Activated naive CD4-positive, alpha-beta T cell treated with anti-CD3 and anti-CD28 coated beads, Interleukin-2, amount 10 ng/mL, durations not matched to agents 7 days and 5 days (primary cell): ENCODE measurements at regions not wholly inside any gene's neighbourhood (a gene's known extent, or its start where the extent isn't known, plus 50 kb on each side); places are given as distances from the start of the nearest gene placed in this dataset.

ENCODE experiments used
- CTCF ChIA-PET: fragments of 350-600 bp; sonication (Branson Sonifier 250); formaldehyde crosslinking; loops from one replicate; lab custom pipeline; 2021; ENCODE audit warnings: antibody characterized with exemption; lab: Charles Lee
- DNase-seq: peaks from one replicate; pipeline ENCODE4 v3.0.0-alpha.2; 2020
- H3K27ac Mint-ChIP-seq: one replicate; pipeline ENCODE4 v1.8.0; 2021; ENCODE audit warnings: mild to moderate bottlenecking, moderate library complexity, mixed read lengths
- H3K27me3 Mint-ChIP-seq: one replicate; pipeline ENCODE4 v1.8.0; 2021; ENCODE audit warnings: mild to moderate bottlenecking, mixed read lengths
- H3K36me3 Mint-ChIP-seq: one replicate; pipeline ENCODE4 v1.8.0; 2021; ENCODE audit warnings: mixed read lengths
- H3K4me1 Mint-ChIP-seq: one replicate; pipeline ENCODE4 v1.8.0; 2021; ENCODE audit warnings: mixed read lengths
- H3K4me3 Mint-ChIP-seq: one replicate; pipeline ENCODE4 v1.8.0; 2021; ENCODE audit warnings: mild to moderate bottlenecking, moderate library complexity, mixed read lengths
- H3K9me3 Mint-ChIP-seq: one replicate; pipeline ENCODE4 v1.8.0; 2021; ENCODE audit warnings: mixed read lengths

DNA sequence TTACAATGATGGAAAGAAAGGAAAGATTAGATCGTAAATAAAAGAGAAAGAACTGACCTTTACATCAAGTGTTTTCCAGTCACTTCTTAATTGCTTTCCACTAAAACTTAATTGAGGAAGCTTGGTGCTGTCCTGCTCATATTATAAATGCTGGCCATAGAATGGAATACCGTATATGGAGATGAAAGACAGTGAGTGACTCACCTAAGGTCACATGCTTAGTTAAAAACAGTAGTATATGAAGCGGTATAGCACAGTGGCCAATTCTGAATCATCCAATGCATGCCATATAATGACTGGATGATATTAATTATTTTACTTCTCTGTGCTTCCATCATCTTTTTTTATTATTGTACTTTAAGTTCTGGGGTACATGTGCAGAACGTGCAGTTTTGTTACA lies 482.4 kb upstream of the SGCD start:
- Mint-ChIP-seq H3K27ac (no peak overlapping the region), H3K27me3 (no peaks in the 10 kb centered on the region), H3K4me3 (no peak overlapping the region), H3K36me3 (no peaks in the 10 kb centered on the region), H3K9me3 (no peaks in the 10 kb centered on the region), H3K4me1 (no peaks in the 10 kb centered on the region)
- no peak for DNase-seq
- CTCF ChIA-PET = no interaction called here

DNA sequence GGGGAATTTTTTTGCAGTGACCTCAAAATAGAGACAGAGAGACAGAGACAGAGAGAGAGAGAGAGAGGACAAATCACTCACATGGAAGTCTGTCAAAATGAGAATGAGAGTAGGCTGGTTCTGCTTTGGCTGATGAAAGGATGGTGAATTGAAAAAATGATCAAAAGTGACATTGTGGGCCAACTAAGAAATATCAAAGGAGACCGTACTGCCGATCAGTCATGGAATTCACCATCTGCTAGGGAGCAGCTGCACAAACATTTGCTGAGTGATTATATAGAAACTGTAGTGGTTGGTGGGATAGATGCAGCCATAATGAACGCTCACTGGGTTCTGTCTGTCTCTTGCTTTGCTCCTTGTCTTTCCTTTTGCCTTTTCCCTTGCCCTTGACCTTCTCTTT lies 476.6 kb upstream of the SGCD start:
- DNase-seq = no peak
- H3K36me3 Mint-ChIP-seq = no peaks in the 10 kb centered on the region
- H3K4me3 Mint-ChIP-seq = no peak overlapping the region
- H3K9me3 Mint-ChIP-seq = no peaks in the 10 kb centered on the region
- CTCF ChIA-PET = no interaction called here
- no peaks in the 10 kb centered on the region for H3K27me3 Mint-ChIP-seq
- no peak overlapping the region for H3K27ac Mint-ChIP-seq
- no peaks in the 10 kb centered on the region for H3K4me1 Mint-ChIP-seq

DNA sequence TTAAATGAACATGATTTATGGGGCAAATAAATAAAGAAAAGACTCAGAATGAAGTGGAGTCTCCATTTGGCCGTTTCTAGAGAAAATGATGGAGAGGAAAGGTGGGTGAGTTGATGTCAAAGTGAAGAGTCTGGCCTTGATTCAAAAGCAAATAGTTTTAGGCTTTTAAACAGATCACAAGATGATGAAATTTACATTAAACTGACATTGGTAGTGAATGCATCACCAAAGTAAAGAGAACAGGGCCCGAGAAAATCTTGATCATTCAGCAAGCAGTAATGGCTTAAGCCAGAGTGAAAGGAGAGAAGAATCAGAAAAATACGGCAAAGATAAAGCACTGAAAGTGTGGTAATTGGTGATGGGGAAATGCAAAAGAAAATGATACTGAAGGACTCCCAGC lies 460.0 kb upstream of the SGCD start:
- H3K27me3 Mint-ChIP-seq = no peaks in the 10 kb centered on the region
- H3K36me3 Mint-ChIP-seq = no peaks in the 10 kb centered on the region
- no peak overlapping the region for H3K27ac Mint-ChIP-seq
- CTCF ChIA-PET = no interaction called here
- no peaks in the 10 kb centered on the region for H3K9me3 Mint-ChIP-seq
- no peaks in the 10 kb centered on the region for H3K4me1 Mint-ChIP-seq
- no peak for DNase-seq
- no peak overlapping the region for H3K4me3 Mint-ChIP-seq

DNA sequence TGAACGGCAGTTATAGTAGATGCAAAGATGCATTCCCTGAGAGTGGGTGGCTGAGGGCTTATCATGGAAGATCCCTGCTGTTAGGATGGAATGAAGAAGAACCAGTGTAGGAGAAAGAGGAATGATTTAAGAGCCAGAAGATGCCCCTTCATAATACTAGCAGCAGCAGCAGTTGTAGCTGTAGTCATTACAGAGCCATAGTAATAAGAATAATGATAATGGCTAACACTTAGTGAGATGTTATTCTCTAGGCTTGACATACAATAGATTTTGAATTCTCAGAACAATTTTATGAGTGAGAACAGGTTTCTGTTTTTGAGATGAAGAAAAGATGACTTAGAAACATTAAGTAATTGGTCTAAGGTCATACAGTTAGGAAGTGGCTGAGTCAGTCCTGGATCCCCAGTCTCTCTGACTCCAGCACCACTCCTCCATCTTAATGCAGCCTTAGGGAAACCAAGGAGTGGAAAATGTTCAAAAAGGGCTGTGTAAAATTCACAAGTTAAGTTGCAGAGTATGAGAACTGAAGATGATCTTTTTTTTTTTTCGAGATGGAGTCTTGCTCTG lies 459.4 kb upstream of the SGCD start:
- no peaks in the 10 kb centered on the region for H3K9me3 Mint-ChIP-seq
- H3K4me1 Mint-ChIP-seq = no peaks in the 10 kb centered on the region
- CTCF ChIA-PET = no interaction called here
- H3K4me3 Mint-ChIP-seq = no peak overlapping the region
- H3K27me3 Mint-ChIP-seq = no peaks in the 10 kb centered on the region
- DNase-seq = no peak
- H3K27ac Mint-ChIP-seq = no peak overlapping the region
- no peaks in the 10 kb centered on the region for H3K36me3 Mint-ChIP-seq

DNA sequence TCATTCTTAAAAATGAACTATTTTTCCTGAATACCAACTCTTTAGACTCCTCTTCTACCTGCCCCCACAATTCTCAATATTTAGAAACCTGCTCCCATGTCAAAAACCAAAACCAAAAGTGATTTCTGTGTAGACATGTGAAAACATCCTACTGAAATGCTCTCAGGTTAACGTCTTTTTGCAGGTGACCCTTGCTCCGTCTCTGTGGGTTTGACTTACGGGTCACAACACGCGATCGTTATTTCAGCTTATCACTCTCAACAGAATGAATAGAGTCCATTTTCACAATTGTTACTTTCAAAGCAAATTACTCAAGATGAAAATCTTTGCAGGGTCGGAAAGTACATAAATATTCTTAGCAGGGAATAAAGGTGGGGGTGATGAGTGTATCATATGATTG lies 456.3 kb upstream of the SGCD start:
- no peak for DNase-seq
- H3K4me3 Mint-ChIP-seq = no peak overlapping the region
- no peaks in the 10 kb centered on the region for H3K27me3 Mint-ChIP-seq
- no peaks in the 10 kb centered on the region for H3K4me1 Mint-ChIP-seq
- no peaks in the 10 kb centered on the region for H3K9me3 Mint-ChIP-seq
- H3K36me3 Mint-ChIP-seq = no peaks in the 10 kb centered on the region
- CTCF ChIA-PET = no interaction called here
- H3K27ac Mint-ChIP-seq = no peak overlapping the region

DNA sequence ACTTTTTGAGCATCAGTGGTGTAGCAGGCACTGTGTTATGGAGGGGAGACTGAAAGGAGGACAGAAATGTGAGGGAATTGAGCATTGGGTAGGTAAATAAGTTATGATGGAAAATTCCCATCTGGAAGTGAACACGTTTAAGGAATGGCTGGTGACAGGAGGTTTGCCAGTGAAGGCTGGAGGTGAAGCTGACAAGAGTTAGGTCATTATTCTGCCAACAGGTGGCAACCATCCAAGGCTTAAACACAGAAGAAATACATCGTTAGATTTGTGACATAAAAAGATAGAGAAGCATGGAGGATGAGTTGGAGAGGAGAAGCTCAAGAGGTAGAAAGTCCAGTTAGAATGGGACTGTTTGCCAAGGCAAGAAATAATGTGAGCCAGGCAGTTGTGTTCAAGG lies 455.3 kb upstream of the SGCD start:
- CTCF ChIA-PET = no interaction called here
- H3K27me3 Mint-ChIP-seq = no peaks in the 10 kb centered on the region
- no peaks in the 10 kb centered on the region for H3K4me1 Mint-ChIP-seq

DNA sequence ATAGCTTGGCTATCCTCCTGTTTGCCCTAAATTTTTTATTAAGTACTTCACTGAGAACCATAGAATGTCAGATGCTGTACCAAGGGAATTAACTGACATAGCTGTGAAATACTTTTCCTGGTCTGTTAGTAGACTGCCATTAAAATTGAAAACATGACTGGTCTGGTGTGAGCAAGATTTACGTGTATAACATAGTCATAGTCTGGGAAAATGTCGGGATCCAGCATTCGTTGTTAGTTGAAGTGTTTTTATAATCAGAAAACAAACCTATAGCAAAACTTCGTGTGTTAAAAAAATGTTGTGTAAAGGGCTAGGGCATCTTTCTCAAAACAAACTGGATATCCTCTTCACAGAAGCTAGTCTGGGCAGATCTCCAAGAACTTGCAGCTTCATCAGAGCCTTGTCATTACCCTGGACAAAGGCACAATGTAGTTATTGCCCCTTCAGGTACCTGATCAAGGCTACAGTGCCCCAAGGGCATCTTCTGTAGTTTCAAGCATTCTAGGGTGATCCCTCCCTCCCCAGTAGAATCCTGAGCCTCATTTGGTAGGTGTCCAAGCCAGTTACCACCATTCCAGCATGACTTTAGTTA lies 454.2 kb upstream of the SGCD start:
- no peak overlapping the region for H3K4me3 Mint-ChIP-seq
- no peaks in the 10 kb centered on the region for H3K9me3 Mint-ChIP-seq
- H3K27ac Mint-ChIP-seq = no peak overlapping the region
- H3K4me1 Mint-ChIP-seq = no peaks in the 10 kb centered on the region
- H3K27me3 Mint-ChIP-seq = no peaks in the 10 kb centered on the region
- CTCF ChIA-PET = no interaction called here
- no peak for DNase-seq
- H3K36me3 Mint-ChIP-seq = no peaks in the 10 kb centered on the region

More for the DNA sequence above, 455.3 kb upstream of the SGCD start:
- H3K36me3 Mint-ChIP-seq = no peaks in the 10 kb centered on the region
- no peak overlapping the region for H3K4me3 Mint-ChIP-seq
- H3K9me3 Mint-ChIP-seq = no peaks in the 10 kb centered on the region
- DNase-seq = no peak
- H3K27ac Mint-ChIP-seq = no peak overlapping the region

DNA sequence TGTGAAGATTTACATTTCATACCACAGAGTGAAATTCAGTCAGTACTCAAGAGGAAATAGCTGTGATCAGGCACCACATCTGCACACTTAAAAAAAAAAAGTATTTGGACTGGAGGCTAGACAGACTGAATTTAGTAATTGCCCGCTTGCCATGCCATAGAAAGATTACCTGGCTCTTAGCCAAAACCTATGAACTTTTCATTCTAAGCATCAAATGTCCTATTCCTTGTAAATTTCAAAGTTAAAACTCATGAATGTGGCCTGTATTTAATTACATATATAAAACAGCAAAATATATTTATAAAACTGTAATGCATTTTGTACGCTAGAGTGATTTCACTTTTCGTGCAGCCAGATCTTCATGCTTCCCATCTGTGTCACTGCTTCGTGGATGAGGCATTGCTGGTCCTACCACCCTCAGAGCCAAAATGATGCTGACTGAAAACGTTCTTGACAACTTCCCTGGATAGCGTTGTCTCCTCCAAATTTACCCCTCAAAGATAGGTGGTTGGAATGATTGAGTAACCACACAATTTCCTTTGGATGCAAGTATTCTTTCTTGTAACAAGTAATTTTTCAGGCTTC lies 447.9 kb upstream of the SGCD start:
- no peaks in the 10 kb centered on the region for H3K36me3 Mint-ChIP-seq
- H3K4me3 Mint-ChIP-seq = no peak overlapping the region
- no peak for DNase-seq
- H3K27ac Mint-ChIP-seq = no peak overlapping the region
- H3K27me3 Mint-ChIP-seq = no peaks in the 10 kb centered on the region
- CTCF ChIA-PET = no interaction called here
- no peaks in the 10 kb centered on the region for H3K9me3 Mint-ChIP-seq
- H3K4me1 Mint-ChIP-seq = no peaks in the 10 kb centered on the region

DNA sequence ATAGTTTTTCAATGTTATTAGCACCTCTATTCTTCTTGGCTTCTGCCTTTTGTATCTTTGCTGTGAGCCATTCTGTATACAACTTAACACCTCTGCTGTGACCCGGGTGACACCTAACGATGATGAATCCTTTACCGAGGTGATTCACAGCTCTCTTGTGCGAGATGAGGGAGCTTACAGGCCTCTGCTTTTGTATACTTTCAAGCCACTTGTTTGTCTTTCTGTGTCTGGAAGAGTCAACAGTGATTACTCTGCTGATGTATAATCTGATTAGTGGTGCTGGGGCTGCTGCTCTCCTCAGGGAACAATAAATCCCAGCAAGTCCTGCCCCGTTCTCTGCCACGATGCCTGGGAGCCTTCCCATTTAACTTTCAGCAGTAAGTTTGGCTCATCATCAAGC lies 442.9 kb upstream of the SGCD start:
- Mint-ChIP-seq H3K36me3 (no peaks in the 10 kb centered on the region), H3K4me1 (no peaks in the 10 kb centered on the region), H3K27ac (no peak overlapping the region), H3K4me3 (no peak overlapping the region), H3K9me3 (no peaks in the 10 kb centered on the region), H3K27me3 (no peaks in the 10 kb centered on the region)
- CTCF ChIA-PET = no interaction called here
- no peak for DNase-seq

DNA sequence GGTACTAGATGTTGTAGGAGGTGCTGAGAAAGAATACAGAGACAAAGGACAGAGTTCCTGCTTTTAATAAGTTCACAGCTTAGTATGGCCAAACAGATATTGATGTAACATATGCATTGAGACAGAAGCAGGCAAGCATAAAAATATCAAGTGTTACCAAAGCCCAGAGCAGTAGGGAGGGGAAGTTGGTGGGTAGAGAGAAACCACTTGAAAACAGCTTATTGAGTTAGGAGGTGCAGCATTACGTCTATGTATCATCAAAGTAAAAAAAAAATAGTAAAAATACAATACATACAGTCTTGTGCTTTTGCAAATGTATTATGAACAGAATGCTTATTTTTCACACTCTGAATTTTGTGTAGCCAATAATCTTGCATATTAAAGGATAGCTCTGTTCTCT lies 441.8 kb upstream of the SGCD start:
- Mint-ChIP-seq H3K4me1 (no peaks in the 10 kb centered on the region), H3K9me3 (no peaks in the 10 kb centered on the region), H3K4me3 (no peak overlapping the region), H3K27me3 (no peaks in the 10 kb centered on the region), H3K27ac (no peak overlapping the region), H3K36me3 (no peaks in the 10 kb centered on the region)
- CTCF ChIA-PET = no interaction called here
- no peak for DNase-seq

DNA sequence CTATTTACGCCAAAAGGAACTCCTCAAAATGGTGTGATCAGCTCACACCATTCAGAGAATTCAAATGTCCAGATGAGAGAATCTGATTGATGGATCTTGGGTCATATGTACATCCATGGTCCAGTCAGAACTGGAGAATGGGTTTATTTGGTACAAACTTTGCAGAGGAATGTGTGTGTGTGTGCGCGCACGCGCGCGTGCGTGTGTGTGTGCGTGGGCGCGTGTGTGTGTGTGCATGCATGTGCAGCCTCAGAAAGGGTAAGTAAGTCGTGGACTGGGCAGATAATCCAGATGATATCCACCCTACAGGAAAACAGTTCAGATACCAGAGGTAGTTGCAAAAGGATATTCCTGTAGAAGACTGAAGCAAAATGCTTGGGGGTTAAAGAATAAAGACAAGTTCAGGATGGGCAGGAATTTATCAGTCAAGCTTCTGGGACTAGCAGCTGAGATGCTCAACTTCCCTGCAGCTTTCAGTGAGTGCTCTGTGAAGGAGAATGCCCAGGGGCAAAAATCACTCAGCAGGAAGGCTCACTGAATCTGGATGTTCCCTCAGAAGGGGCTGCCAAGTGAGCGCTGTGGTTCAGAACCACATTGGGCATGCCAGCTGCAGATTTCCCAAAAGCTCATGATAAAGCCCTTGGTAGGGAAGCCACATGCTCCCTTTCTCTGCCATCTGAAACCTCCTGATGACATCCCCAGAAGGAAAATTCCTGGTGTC lies 440.5 kb upstream of the SGCD start:
- H3K9me3 Mint-ChIP-seq = no peaks in the 10 kb centered on the region
- H3K27me3 Mint-ChIP-seq = no peaks in the 10 kb centered on the region
- no peak overlapping the region for H3K4me3 Mint-ChIP-seq
- CTCF ChIA-PET = no interaction called here
- H3K4me1 Mint-ChIP-seq = no peaks in the 10 kb centered on the region
- H3K27ac Mint-ChIP-seq = no peak overlapping the region
- no peaks in the 10 kb centered on the region for H3K36me3 Mint-ChIP-seq
- no peak for DNase-seq

DNA sequence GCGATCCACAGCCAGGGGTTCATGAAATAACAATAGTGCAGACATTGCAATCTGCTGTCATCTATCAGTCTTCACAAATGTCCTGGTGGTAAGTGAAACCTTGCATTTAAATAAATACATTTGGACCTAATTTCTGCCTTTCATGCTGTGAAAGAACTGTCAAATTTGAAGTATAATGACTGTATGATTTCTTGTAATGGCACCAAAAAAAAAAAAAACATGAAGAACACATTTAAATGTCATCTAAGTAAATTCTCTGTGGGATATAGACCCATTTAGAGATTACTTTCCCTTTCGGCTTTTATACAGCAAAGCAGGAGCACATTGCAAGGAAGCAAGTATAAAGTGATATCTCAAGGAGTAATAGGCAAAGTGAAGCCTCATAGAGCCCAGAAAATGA lies 431.5 kb upstream of the SGCD start:
- Mint-ChIP-seq H3K9me3 (no peaks in the 10 kb centered on the region), H3K36me3 (no peaks in the 10 kb centered on the region), H3K4me1 (no peaks in the 10 kb centered on the region), H3K27me3 (no peaks in the 10 kb centered on the region), H3K27ac (no peak overlapping the region), H3K4me3 (no peak overlapping the region)
- DNase-seq = no peak
- CTCF ChIA-PET = no interaction called here

DNA sequence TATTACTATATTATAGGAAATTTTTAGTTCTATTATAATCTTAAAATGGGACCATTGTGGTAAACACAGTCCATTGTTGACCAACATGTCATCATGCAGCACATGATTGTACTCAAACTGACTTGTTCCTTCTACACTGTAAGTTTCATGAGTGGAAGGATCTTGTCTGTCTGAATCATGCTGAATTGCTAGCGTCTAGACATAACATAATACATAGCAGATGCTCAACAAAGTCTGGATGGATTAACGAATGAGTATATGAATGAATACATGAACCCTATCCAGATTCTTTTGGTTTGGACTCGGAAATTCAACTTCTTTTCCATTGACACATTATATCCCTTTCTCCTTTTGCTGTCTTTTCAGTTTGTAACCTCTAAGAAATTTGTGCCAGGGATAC lies 429.2 kb upstream of the SGCD start:
- no peak for DNase-seq
- Mint-ChIP-seq H3K4me3 (no peak overlapping the region), H3K27ac (no peak overlapping the region), H3K36me3 (no peaks in the 10 kb centered on the region), H3K27me3 (no peaks in the 10 kb centered on the region), H3K4me1 (no peaks in the 10 kb centered on the region), H3K9me3 (no peaks in the 10 kb centered on the region)
- CTCF ChIA-PET = no interaction called here

DNA sequence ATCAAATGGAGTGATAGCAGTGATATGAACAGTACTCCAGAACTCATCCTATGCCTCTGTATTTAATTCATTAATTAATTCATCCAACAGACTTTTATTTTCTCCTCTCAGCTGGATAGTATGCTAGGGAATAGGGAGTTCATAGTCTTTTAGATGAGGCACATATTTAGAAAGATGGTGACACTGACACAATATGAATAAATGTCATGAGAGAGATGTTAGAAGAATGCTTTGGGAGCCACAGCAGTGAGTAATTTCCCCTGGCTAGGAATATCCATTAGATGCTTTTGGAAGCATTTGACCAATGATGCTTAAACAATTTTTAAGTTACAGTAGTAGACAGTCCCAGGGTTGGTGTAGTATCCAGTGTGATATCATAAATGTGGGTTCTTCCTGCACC lies 428.7 kb upstream of the SGCD start:
- DNase-seq = no peak
- H3K4me1 Mint-ChIP-seq = no peaks in the 10 kb centered on the region
- H3K27ac Mint-ChIP-seq = no peak overlapping the region
- CTCF ChIA-PET = no interaction called here
- H3K9me3 Mint-ChIP-seq = no peaks in the 10 kb centered on the region
- H3K4me3 Mint-ChIP-seq = no peak overlapping the region
- no peaks in the 10 kb centered on the region for H3K27me3 Mint-ChIP-seq
- H3K36me3 Mint-ChIP-seq = no peaks in the 10 kb centered on the region

DNA sequence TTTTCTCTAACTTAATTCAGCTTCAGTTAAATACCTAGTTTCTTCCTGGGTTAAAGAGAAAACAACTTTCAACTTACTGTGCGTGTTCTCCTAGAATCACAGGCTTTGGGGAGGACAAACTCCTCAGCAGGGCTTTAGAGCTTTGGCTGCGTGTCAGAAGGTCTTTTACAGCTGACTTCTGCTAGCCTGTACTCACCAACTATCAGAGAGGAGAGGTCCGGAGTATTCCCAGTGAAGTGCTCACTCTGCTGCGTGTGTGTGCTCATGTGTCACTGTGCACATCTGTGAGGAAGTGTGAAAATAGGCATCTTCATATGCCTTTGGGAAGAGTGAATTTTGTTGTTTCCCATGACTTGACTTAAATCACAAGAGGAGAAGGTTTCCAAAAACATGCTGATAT lies 423.2 kb upstream of the SGCD start:
- Mint-ChIP-seq H3K36me3 (no peaks in the 10 kb centered on the region), H3K9me3 (no peaks in the 10 kb centered on the region), H3K27me3 (no peaks in the 10 kb centered on the region), H3K4me1 (no peaks in the 10 kb centered on the region), H3K4me3 (no peak overlapping the region), H3K27ac (no peak overlapping the region)
- CTCF ChIA-PET = no interaction called here
- no peak for DNase-seq
